Endodermal cell (in vitro differentiated cells): ENCODE measurements at regions not wholly inside any gene's neighbourhood (a gene's known extent, or its start where the extent isn't known, plus 50 kb on each side); places are given as distances from the start of the nearest gene placed in this dataset.

ENCODE experiments used
- DNase-seq: peaks from one replicate; pipeline ENCODE4 v3.0.0-alpha.2; 2017
- H3K27ac ChIP-seq: 2 replicates; pipeline ENCODE4 v1.5.1; 2013; ENCODE audit warnings: mild to moderate bottlenecking, low read depth, low read length, moderate library complexity
- H3K27me3 ChIP-seq: 2 replicates; pipeline ENCODE4 v1.6.1; 2013; ENCODE audit warnings: mild to moderate bottlenecking, low read length, moderate library complexity; ENCODE audit not compliant: insufficient read depth, control insufficient read depth, poor library complexity, severe bottlenecking
- H3K36me3 ChIP-seq: 2 replicates; pipeline ENCODE4 v1.7.0; 2013; ENCODE audit warnings: mild to moderate bottlenecking, low read length, moderate library complexity; ENCODE audit not compliant: control insufficient read depth, insufficient read depth
- H3K4me1 ChIP-seq: one replicate; pipeline ENCODE4 v1.7.0; 2013; ENCODE audit warnings: low read length; ENCODE audit not compliant: control insufficient read depth, insufficient read depth
- H3K4me3 ChIP-seq: 2 replicates; pipeline ENCODE4 v1.5.1; 2013; ENCODE audit warnings: mild to moderate bottlenecking, low read length, moderate library complexity
- H3K9ac ChIP-seq: 2 replicates; pipeline ENCODE4 v1.6.1; 2013; ENCODE audit warnings: mild to moderate bottlenecking, low read length, moderate library complexity; ENCODE audit not compliant: poor library complexity, severe bottlenecking; ENCODE audit errors: extremely low read depth
- H3K9me3 ChIP-seq: 2 replicates; pipeline ENCODE4 v1.6.1; 2013; ENCODE audit warnings: mild to moderate bottlenecking, low read length, moderate library complexity; ENCODE audit not compliant: control insufficient read depth
- H3K27ac Mint-ChIP-seq: 2 replicates; pipeline ENCODE4 v1.8.0; 2020; ENCODE audit warnings: mixed read lengths
- H3K27me3 Mint-ChIP-seq: 2 replicates; pipeline ENCODE4 v1.8.0; 2021; ENCODE audit warnings: mild to moderate bottlenecking, mixed read lengths; ENCODE audit not compliant: insufficient read depth
- H3K36me3 Mint-ChIP-seq: 2 replicates; pipeline ENCODE4 v1.8.0; 2020; ENCODE audit warnings: low read depth, mixed read lengths
- H3K4me1 Mint-ChIP-seq: 2 replicates; pipeline ENCODE4 v1.8.0; 2020; ENCODE audit warnings: mixed read lengths
- H3K4me3 Mint-ChIP-seq: 2 replicates; pipeline ENCODE4 v1.8.0; 2020; ENCODE audit warnings: mild to moderate bottlenecking, moderate library complexity, mixed read lengths
- H3K9me3 Mint-ChIP-seq: 2 replicates; pipeline ENCODE4 v1.8.0; 2020; ENCODE audit warnings: mild to moderate bottlenecking, mixed read lengths
- WGBS, 2 experiments: methylation state at CpG; one replicate each; pipeline versions ENCODE4 v1.1.5 to v1.1.7; 2013; ENCODE audit warnings: missing lambda C conversion rate in 2 of 2, mixed read lengths in 1 of 2; ENCODE audit not compliant: insufficient coverage in 1 of 2, insufficient read length in 1 of 2; 5-methylcytosine and 5-hydroxymethylcytosine counted together
- TF ChIP-seq, protein P1 (sequence below): fragments of 200-600 bp; sonication (generic); conservative IDR thresholded peaks from 2 replicates; pipeline ENCODE4 v1.5.0; 2021; ENCODE audit warnings: antibody characterized with exemption, mild to moderate bottlenecking

DNA sequence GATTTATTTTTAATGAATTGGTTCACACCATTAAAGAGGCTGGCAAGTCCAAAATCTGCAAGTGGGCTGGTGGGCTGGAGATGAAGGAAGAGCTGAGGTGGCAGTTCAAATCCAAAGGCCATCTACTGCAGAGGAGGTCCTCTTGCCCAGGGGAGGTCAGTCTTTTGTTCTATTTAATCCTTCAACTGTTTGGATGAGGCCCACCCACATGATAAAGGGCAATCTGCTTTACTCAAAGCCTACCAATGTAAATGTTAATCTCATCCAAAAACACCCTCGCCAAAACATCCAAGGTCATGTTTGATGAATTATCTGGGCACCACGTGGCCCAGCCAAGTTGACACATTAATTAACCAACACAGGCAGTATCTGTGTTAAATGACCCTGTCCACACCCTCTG is 99.0 kb downstream of the RRAGC start:
- H3K9ac ChIP-seq = no peak overlapping the region
- H3K36me3 Mint-ChIP-seq = no peaks in the 10 kb centered on the region
- no peaks in the 10 kb centered on the region for H3K4me1 ChIP-seq
- no peaks in the 10 kb centered on the region for H3K9me3 ChIP-seq
- H3K9me3 Mint-ChIP-seq = peaks cover 6% of the 10 kb centered on the region
- H3K4me1 Mint-ChIP-seq = no peaks in the 10 kb centered on the region
- no peak overlapping the region for H3K4me3 ChIP-seq
- H3K27ac ChIP-seq = no peak overlapping the region
- 92 to 93% methylated on average over 2 of the region's 2 CpGs for WGBS, 2 experiments
- no peaks in the 10 kb centered on the region for H3K36me3 ChIP-seq
- peaks cover 40% of the 10 kb centered on the region for H3K27me3 Mint-ChIP-seq
- no peak overlapping the region for H3K4me3 Mint-ChIP-seq
- no peak for DNase-seq
- H3K27ac Mint-ChIP-seq = no peak overlapping the region
- peaks cover 6% of the 10 kb centered on the region for H3K27me3 ChIP-seq
- TF ChIP-seq, protein P1, sequence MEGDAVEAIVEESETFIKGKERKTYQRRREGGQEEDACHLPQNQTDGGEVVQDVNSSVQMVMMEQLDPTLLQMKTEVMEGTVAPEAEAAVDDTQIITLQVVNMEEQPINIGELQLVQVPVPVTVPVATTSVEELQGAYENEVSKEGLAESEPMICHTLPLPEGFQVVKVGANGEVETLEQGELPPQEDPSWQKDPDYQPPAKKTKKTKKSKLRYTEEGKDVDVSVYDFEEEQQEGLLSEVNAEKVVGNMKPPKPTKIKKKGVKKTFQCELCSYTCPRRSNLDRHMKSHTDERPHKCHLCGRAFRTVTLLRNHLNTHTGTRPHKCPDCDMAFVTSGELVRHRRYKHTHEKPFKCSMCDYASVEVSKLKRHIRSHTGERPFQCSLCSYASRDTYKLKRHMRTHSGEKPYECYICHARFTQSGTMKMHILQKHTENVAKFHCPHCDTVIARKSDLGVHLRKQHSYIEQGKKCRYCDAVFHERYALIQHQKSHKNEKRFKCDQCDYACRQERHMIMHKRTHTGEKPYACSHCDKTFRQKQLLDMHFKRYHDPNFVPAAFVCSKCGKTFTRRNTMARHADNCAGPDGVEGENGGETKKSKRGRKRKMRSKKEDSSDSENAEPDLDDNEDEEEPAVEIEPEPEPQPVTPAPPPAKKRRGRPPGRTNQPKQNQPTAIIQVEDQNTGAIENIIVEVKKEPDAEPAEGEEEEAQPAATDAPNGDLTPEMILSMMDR = no peak

DNA sequence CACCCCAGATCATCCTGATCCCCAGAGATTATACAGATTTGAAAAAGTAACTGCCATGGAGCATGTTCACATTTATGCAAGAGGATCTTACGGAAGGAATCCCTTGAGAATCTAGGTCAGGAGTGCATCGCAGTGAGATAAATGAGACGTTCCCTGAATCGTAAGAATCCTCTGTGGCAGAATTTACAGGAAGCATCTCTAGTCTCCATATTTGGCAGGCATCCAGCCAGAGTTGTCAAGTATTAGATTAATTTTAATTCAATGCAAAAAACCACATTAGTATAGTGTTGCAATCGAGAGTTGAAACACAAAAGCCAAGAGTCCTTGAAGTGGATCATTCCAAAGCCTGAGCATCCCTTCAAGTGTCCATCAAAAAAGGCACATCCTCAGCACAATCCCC is 100.8 kb downstream of the RRAGC start:
- DNase-seq = no peak
- 91 to 94% methylated on average over 5 of the region's 5 CpGs for WGBS, 2 experiments
- Mint-ChIP-seq H3K4me3 (no peak overlapping the region), H3K27me3 (peaks cover 33% of the 10 kb centered on the region), H3K27ac (no peak overlapping the region), H3K4me1 (no peaks in the 10 kb centered on the region), H3K9me3 (peaks cover 6% of the 10 kb centered on the region), H3K36me3 (no peaks in the 10 kb centered on the region)
- Histone ChIP-seq H3K9ac (no peak overlapping the region), H3K4me1 (no peaks in the 10 kb centered on the region), H3K36me3 (no peaks in the 10 kb centered on the region), H3K9me3 (no peaks in the 10 kb centered on the region), H3K4me3 (no peak overlapping the region), H3K27ac (no peak overlapping the region), H3K27me3 (peaks cover 6% of the 10 kb centered on the region)
- TF ChIP-seq, protein P1 = no peak

DNA sequence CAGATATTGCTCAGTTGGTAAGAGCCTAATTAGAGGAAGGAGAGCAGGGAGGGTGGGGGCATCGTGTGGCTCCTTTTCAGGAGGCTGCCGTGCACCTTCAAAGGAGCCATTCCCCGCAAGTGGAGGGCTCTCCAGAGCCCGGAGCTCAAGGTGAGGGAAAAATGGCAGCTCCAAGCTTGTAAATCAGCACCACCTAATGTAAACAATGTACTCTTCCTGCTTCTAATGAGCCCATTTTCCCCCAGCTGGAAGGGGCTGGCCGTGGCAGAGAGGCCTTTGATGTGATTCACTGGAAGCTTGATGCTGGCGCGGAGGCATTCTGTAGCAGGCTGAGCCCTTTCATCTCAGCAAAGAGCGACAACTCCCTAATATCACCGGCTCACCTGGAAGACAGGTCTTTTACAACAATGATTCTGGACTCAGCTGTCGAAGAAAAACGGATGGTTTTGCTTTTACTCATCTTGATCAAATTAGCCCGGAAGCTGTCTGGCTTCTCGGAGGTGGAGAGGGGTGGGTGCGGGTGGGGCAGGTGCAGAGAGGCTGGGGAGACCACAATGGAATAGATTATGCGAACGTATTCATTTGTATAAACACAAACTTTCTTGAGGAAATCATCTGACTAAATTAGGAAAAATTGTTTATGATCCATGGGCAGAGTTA is 112.5 kb downstream of the RRAGC start:
- 63% methylated on average over 5 to 16 of the region's 16 CpGs for WGBS, 2 experiments
- H3K9me3 ChIP-seq = no peaks in the 10 kb centered on the region
- peaks cover 10% of the 10 kb centered on the region for H3K27me3 ChIP-seq
- Mint-ChIP-seq H3K36me3 (no peaks in the 10 kb centered on the region), H3K4me3 (no peak overlapping the region), H3K27me3 (peaks cover 18% of the 10 kb centered on the region), H3K4me1 (peaks cover 11% of the 10 kb centered on the region), H3K27ac (no peak overlapping the region), H3K9me3 (no peaks in the 10 kb centered on the region)
- no peaks in the 10 kb centered on the region for H3K36me3 ChIP-seq
- H3K9ac ChIP-seq = no peak overlapping the region
- H3K27ac ChIP-seq = no peak overlapping the region
- peak; percentile 81 for DNase-seq
- no peaks in the 10 kb centered on the region for H3K4me1 ChIP-seq
- no peak overlapping the region for H3K4me3 ChIP-seq
- TF ChIP-seq, protein P1 = no peak
